Right kidney (tissue), 1 donor: ENCODE measurements at regions not wholly inside any gene's neighbourhood (a gene's known extent, or its start where the extent isn't known, plus 50 kb on each side); places are given as distances from the start of the nearest gene placed in this dataset.

Source experiments
- DNase-seq: peaks from one replicate; pipeline ENCODE4 v3.0.0-alpha.2; 2016

- no peak for DNase-seq
Observed at GRCh38 chr19:28526038-28526437, 686.9 kb downstream of the UQCRFS1 start.

DNA sequence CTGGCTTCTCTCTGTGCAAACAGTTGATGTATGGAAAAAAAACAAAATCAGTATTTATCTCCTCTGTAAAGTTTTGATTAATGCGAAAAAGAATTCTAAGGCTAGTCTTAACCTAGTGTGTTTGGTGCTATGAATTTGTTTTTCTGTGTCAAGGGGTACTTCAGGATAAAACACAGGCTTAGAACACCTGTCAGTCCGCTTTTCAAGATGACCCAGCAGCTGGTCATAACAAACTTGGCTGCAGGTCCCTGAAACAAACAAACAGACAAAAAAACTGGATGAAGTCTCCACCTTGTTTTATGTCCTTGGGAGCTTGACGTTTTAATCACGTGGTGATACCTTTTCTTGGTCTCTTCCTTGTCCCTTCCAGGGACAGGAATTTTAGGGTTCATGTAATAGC, 689.3 kb downstream of the UQCRFS1 start:
- no peak for DNase-seq

GRCh38 chr19:28522545-28522922, 690.4 kb downstream of the UQCRFS1 start:
- DNase-seq = no peak

DNA sequence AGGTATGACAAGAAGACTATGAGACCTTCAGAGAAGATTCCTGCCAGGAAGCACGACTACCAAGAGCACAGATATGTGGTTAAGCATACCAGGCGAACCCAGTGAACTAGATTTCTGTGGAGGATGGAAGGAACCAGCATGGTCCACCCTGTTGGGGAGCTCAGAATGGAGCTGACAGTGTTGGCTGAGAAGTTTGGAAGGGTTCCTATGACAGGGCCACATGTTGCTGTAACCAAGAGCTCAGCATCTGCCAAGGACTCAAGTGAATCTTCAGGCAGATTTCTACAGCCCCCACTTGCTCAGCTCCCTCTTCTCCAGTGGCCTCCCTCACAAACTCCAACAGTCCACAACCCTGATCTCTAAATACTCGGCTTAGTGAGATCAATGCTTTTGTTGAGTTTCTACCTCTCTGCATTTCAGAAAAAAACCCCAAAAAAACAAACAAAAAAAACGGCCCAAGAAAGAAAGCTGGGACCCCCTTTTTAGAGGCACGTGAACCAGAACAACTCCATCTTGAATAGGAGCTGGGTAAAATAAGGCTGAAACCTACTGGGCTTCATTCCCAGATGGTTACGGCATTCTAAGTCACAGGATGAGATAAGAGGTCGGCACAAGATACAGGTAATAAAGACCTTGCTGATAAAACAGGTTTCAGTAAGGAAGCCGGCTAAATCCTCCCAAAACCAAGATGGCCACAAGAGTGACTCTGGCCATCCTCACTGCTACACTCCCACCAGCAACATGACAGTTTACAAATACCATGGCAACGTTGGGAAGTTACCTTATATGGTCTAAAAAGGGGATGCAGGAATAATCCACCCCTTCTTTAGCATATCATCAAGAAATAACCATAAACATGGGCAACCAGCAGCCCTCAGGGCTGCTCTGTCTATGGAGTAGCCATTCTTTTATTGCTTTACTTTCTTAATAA, 691.1 kb downstream of the UQCRFS1 start:
- DNase-seq = no peak

GRCh38 chr19:28520998-28521568, 691.9 kb downstream of the UQCRFS1 start:
- DNase-seq = no peak

GRCh38 chr19:28519952-28520861, 692.7 kb downstream of the UQCRFS1 start:
- no peak for DNase-seq

DNA sequence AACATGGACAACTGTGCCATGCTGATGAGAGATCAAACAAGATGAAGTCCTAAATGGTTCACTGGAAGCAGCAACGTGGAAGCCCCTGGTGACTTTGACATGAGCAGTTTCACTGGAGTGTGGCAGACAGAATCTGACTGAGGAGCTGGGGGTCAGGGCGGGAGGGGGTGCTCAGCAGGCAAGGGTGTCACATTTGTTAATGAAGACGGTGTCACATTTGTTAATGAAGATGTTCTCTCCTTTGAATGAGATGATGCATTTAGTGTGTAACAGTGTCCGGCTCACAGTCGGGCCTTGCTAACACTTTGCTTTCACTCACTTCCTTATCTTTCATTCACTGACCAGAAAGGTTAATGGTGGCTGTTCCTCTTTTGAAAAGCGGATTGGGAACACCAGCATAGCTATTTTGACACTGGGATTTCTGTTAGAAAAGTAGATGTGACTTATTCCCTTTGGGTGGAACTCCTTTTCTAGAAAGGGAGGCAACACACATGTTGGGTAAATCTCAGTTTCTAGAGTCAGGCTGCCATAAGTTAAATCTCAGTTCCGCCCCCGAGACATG, 693.7 kb downstream of the UQCRFS1 start:
- DNase-seq = no peak

- DNase-seq = no peak
Observed at GRCh38 chr19:28516415-28516872, 696.5 kb downstream of the UQCRFS1 start.

DNA sequence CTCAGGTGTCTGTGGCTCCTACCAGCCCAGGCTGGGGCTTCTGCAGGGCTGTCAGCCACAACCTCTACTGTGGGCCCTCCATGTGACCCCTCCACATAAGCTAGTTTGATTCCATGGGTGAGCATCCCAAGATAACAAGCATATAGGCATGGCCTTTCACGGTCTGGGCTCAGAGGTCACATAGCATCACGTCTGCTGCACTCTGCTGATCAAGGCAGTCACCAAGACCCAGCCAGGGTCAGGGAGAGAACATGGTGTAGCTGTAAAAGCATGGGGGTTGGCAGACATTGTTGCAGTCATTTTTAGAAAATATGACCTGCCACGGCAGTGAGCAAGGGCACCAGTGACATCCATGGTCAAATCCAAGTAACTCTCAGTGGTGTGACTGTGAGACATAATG, 698.8 kb downstream of the UQCRFS1 start:
- DNase-seq = no peak

DNA sequence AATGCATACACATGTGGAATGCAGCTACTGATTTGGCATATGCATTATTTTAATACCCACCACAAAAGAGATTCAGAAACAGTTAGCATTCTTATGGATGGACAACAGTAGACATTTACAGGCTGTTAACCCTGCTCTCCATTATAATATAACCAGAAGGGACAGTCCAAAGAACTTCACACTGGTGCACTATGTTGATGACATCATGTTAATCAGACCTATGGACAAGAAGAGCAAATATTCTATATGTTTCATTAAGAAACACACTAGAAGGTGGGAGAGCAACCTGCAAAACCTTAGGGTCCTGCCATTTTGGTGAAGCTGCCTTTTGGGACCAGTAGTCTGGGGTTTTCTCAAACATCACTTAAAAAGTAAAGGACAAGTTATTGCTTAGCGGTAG, 701.3 kb downstream of the UQCRFS1 start:
- no peak for DNase-seq

DNA sequence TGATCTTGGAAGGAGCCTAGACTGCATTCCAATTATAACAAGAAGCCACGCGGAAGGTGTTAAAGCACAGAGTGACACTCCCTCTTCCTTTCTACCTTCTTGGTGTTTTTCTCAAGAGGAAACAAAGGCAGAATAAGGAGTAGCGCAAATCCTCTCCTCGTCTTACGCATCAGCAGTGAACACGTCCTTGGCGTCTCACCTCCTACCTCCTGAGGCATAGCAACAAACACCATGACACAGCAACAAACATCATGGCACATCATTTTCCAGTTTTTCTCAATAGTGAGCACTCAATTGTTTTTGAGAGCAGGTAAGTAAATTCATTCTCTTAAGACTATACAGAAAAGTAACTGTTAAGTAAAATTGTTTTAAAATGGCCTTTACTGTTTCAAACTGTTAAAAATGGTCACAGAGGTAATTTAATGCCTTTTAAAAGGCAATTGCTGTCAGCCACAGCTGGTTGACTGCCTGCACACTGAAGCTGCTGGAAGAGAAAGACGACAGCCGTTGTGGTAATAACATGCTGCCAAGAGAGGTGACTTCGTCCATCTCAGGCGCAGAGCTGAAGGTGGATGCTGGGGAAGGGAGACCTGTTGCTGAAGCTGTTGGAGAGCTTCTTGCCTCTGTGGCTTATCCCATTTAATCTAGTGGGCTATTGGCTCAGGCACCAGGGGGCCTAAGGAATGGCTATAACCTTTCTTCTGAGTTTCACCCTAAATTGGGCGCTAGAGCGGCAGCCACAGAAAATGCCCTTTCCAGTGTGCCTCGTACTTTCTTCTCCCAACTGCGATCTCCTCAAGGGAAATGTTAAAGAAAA, 703.7 kb downstream of the UQCRFS1 start:
- no peak for DNase-seq

DNA sequence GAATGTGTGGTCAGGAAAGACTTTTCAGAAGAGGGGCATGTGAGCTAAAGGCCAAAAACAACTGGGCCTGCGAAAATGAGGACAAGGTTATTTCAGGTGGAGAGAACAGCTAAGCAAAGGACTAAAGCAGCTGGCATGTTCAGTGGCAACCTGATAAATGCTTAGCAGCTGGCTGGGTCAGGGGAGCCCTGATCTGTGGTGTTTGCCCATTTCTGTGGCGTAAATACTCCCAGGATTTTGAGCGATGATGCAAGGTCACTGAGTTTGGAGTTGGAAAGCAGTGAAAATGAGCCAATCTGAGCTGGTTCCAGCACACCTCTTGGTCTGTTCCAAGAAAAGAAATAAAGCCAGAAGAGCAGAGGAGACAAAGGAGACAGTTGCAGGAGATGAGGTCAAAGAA, 704.3 kb downstream of the UQCRFS1 start:
- DNase-seq = no peak

- DNase-seq = no peak
Observed at GRCh38 chr19:28505933-28506332, 707.0 kb downstream of the UQCRFS1 start.

GRCh38 chr19:28505134-28505533, 707.8 kb downstream of the UQCRFS1 start:
- no peak for DNase-seq

DNA sequence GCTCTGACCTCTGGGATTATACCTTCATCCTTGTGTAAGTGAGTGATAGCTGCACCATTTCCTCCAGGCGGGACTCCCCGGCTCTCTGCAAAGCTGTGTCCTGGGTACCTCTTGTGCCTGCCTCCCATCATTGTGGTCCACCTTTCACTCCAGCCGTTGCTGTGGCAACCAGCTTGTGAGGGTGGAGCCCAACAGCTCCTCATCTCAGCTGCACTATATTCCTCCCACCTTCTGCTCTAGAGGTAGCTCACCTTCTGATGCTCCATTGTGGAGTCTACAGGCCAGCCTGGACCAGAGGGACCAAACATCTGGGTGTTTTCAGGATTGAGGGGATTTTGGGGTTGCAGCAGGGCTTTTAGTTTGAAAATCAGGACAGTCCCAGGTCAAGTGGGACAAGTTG, 708.2 kb downstream of the UQCRFS1 start:
- DNase-seq = no peak

DNA sequence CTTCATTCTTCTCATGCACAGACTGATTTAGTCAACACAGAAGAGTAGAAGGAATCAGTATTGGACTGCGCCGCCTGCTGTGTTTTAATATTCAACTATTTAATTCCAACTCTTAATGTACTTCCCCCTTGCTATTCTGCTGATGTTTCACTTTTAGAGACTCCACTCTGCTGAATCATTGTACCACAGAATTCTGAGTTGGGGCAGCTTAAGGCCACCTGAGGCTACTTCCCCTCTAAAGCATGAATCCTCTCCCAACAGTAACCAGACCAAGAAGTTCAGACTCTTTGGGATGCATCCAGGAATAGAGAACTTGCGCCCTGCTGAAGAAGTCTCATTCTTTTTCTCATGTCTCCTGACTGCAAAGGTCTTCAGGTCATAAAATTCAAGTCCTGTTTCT, 708.8 kb downstream of the UQCRFS1 start:
- DNase-seq = no peak

GRCh38 chr19:28502879-28503734, 709.8 kb downstream of the UQCRFS1 start:
- no peak for DNase-seq

GRCh38 chr19:28501976-28502375, 711.0 kb downstream of the UQCRFS1 start:
- DNase-seq = no peak

DNA sequence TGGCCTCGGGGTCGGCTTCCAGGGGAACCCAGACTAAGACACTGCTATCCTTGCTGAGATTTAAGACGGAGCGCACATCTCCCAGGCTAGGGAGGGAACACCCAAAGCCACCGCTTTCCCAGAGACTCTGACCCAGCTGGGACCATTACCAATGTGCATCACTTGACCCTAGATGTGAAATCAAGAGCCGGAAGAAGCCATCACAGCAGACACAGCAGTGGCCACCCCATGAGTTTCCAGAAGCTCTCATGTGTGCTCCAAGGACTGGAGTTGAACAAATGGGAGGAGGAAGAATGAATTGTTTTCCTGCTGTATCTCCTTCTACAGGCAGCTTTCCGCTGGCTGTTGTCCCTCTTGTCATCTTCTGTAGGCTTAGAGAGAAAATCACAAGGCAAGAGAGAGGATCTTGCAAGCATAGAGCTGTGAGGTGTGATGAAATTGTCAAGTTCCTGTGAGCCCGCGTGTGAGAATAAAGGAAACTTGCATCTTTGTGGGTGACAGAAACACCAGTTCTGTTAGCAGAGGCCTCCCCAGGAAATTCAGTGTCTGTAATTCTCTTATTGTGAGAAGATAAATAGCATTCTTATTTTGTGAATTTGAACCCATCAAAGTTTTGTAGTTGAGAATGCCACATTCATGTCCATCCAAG, 711.8 kb downstream of the UQCRFS1 start:
- no peak for DNase-seq

- no peak for DNase-seq
Observed at GRCh38 chr19:28500296-28500695, 712.7 kb downstream of the UQCRFS1 start.
